Activated naive CD8-positive, alpha-beta T cell (primary cell): ENCODE measurements at regions not wholly inside any gene's neighbourhood (a gene's known extent, or its start where the extent isn't known, plus 50 kb on each side); places are given as distances from the start of the nearest gene placed in this dataset.
"Not testable (repeated sequence)": the region's sequence is repeated elsewhere in the genome, so short reads cannot be mapped to it uniquely, and the experiment has no call there.

Experiments
- H3K27ac Mint-ChIP-seq: one replicate; pipeline ENCODE4 v1.8.0; 2021; ENCODE audit warnings: mixed read lengths
- H3K27me3 Mint-ChIP-seq: one replicate; pipeline ENCODE4 v1.8.0; 2021; ENCODE audit warnings: mixed read lengths
- H3K36me3 Mint-ChIP-seq: one replicate; pipeline ENCODE4 v1.8.0; 2021; ENCODE audit warnings: mixed read lengths
- H3K4me1 Mint-ChIP-seq: one replicate; pipeline ENCODE4 v1.8.0; 2021; ENCODE audit warnings: low read depth, mixed read lengths
- H3K4me3 Mint-ChIP-seq: one replicate; pipeline ENCODE4 v1.8.0; 2021; ENCODE audit warnings: mild to moderate bottlenecking, mixed read lengths
- H3K9me3 Mint-ChIP-seq: one replicate; pipeline ENCODE4 v1.8.0; 2021; ENCODE audit warnings: low read depth, mixed read lengths

GRCh38 chr14:37865719-37866549, 270.5 kb downstream of the TTC6 start:
- Mint-ChIP-seq H3K27ac (no peak overlapping the region), H3K9me3 (no peaks in the 10 kb centered on the region), H3K36me3 (no peaks in the 10 kb centered on the region), H3K4me1 (no peaks in the 10 kb centered on the region), H3K4me3 (no peak overlapping the region), H3K27me3 (no peaks in the 10 kb centered on the region)

- Mint-ChIP-seq H3K27me3 (no peaks in the 10 kb centered on the region), H3K27ac (no peak overlapping the region), H3K9me3 (no peaks in the 10 kb centered on the region), H3K4me3 (no peak overlapping the region), H3K36me3 (no peaks in the 10 kb centered on the region), H3K4me1 (peaks cover 2% of the 10 kb centered on the region)
Measured at GRCh38 chr14:37869633-37870032, 274.2 kb downstream of the TTC6 start.

- Mint-ChIP-seq H3K4me1 (peaks cover 5% of the 10 kb centered on the region), H3K27me3 (no peaks in the 10 kb centered on the region), H3K4me3 (no peak overlapping the region), H3K9me3 (no peaks in the 10 kb centered on the region), H3K36me3 (no peaks in the 10 kb centered on the region), H3K27ac (no peak overlapping the region)
Measured at GRCh38 chr14:37870170-37870569, 274.7 kb downstream of the TTC6 start.

- peaks cover 5% of the 10 kb centered on the region for H3K4me1 Mint-ChIP-seq
Measured at GRCh38 chr14:37870632-37871346, 275.4 kb downstream of the TTC6 start.

GRCh38 chr14:37874065-37874428, 278.6 kb downstream of the TTC6 start:
- H3K27ac Mint-ChIP-seq, H3K4me3 Mint-ChIP-seq, H3K36me3 Mint-ChIP-seq, H3K9me3 Mint-ChIP-seq, H3K4me1 Mint-ChIP-seq, H3K27me3 Mint-ChIP-seq: not testable (repeated sequence)

More at GRCh38 chr14:37870632-37871346, 275.4 kb downstream of the TTC6 start:
- Mint-ChIP-seq H3K9me3 (no peaks in the 10 kb centered on the region), H3K27ac (no peak overlapping the region), H3K27me3 (no peaks in the 10 kb centered on the region), H3K36me3 (no peaks in the 10 kb centered on the region), H3K4me3 (no peak overlapping the region)

- no peak overlapping the region for H3K27ac Mint-ChIP-seq
- H3K9me3 Mint-ChIP-seq = no peaks in the 10 kb centered on the region
- H3K4me3 Mint-ChIP-seq = no peak overlapping the region
- no peaks in the 10 kb centered on the region for H3K27me3 Mint-ChIP-seq
- H3K4me1 Mint-ChIP-seq = peaks cover 5% of the 10 kb centered on the region
- H3K36me3 Mint-ChIP-seq = no peaks in the 10 kb centered on the region
Measured at GRCh38 chr14:37874429-37875109, 279.1 kb downstream of the TTC6 start.

- Mint-ChIP-seq H3K4me3 (no peak overlapping the region), H3K27ac (no peak overlapping the region), H3K4me1 (no peaks in the 10 kb centered on the region), H3K9me3 (no peaks in the 10 kb centered on the region), H3K27me3 (peaks cover 6% of the 10 kb centered on the region), H3K36me3 (no peaks in the 10 kb centered on the region)
Measured at GRCh38 chr14:37888234-37888633, 292.8 kb downstream of the TTC6 start.

- Mint-ChIP-seq H3K9me3 (no peaks in the 10 kb centered on the region), H3K36me3 (no peaks in the 10 kb centered on the region), H3K4me1 (no peaks in the 10 kb centered on the region), H3K27me3 (peaks cover 6% of the 10 kb centered on the region), H3K27ac (no peak overlapping the region), H3K4me3 (no peak overlapping the region)
Measured at GRCh38 chr14:37889087-37889486, 293.7 kb downstream of the TTC6 start.

- Mint-ChIP-seq H3K4me1 (no peaks in the 10 kb centered on the region), H3K9me3 (no peaks in the 10 kb centered on the region), H3K27ac (no peak overlapping the region), H3K4me3 (no peak overlapping the region), H3K27me3 (peaks cover 5% of the 10 kb centered on the region), H3K36me3 (no peaks in the 10 kb centered on the region)
Measured at GRCh38 chr14:37890095-37890494, 294.7 kb downstream of the TTC6 start.

GRCh38 chr14:37891500-37891899, 296.1 kb downstream of the TTC6 start:
- not testable (repeated sequence) for H3K27ac Mint-ChIP-seq, H3K36me3 Mint-ChIP-seq, H3K27me3 Mint-ChIP-seq, H3K9me3 Mint-ChIP-seq, H3K4me1 Mint-ChIP-seq, H3K4me3 Mint-ChIP-seq

GRCh38 chr14:37894463-37894862, 299.0 kb downstream of the TTC6 start:
- peaks cover 9% of the 10 kb centered on the region for H3K27me3 Mint-ChIP-seq

GRCh38 chr14:37899365-37899764, 303.9 kb downstream of the TTC6 start:
- Mint-ChIP-seq H3K36me3 (no peaks in the 10 kb centered on the region), H3K4me3 (no peak overlapping the region), H3K4me1 (no peaks in the 10 kb centered on the region), H3K27me3 (peaks cover 14% of the 10 kb centered on the region), H3K9me3 (no peaks in the 10 kb centered on the region), H3K27ac (no peak overlapping the region)

More at GRCh38 chr14:37894463-37894862, 299.0 kb downstream of the TTC6 start:
- no peak overlapping the region for H3K27ac Mint-ChIP-seq
- H3K9me3 Mint-ChIP-seq = no peaks in the 10 kb centered on the region
- H3K4me1 Mint-ChIP-seq = no peaks in the 10 kb centered on the region
- no peaks in the 10 kb centered on the region for H3K36me3 Mint-ChIP-seq
- no peak overlapping the region for H3K4me3 Mint-ChIP-seq

- no peaks in the 10 kb centered on the region for H3K36me3 Mint-ChIP-seq
- H3K27ac Mint-ChIP-seq = no peak overlapping the region
Measured at GRCh38 chr14:37900561-37900960, 305.1 kb downstream of the TTC6 start.

GRCh38 chr14:37901978-37902377, 305.7 kb upstream of the SSTR1 start:
- Mint-ChIP-seq H3K9me3 (no peaks in the 10 kb centered on the region), H3K27me3 (peaks cover 16% of the 10 kb centered on the region), H3K4me3 (no peak overlapping the region), H3K36me3 (no peaks in the 10 kb centered on the region), H3K27ac (no peak overlapping the region), H3K4me1 (no peaks in the 10 kb centered on the region)

More at GRCh38 chr14:37900561-37900960, 305.1 kb downstream of the TTC6 start:
- Mint-ChIP-seq H3K4me1 (no peaks in the 10 kb centered on the region), H3K27me3 (peaks cover 17% of the 10 kb centered on the region), H3K4me3 (no peak overlapping the region), H3K9me3 (no peaks in the 10 kb centered on the region)
